ENCODE measurements at regions not wholly inside any gene's neighbourhood (a gene's known extent, or its start where the extent isn't known, plus 50 kb on each side); places are given as distances from the start of the nearest gene placed in this dataset.

GRCh38 chr9:115643948-115644727, 509.5 kb upstream of the PAPPA start:
- no peak overlapping the region for H3K4me3 ChIP-seq (ENCODE audit: low read length)
- no peaks in the 10 kb centered on the region for H3K36me3 ChIP-seq (ENCODE audit: control insufficient read depth, insufficient read depth, low read length, severe bottlenecking)
- H3K4me1 ChIP-seq (ENCODE audit: control insufficient read depth, insufficient read depth, low read length): peaks cover 21% of the 10 kb centered on the region
- no peaks in the 10 kb centered on the region for H3K27me3 ChIP-seq (replicated peaks; ENCODE audit: control insufficient read depth, insufficient read depth, low read length)
- no peaks in the 10 kb centered on the region for H3K9me3 ChIP-seq (ENCODE audit: control insufficient read depth, low read length)
- no peak overlapping the region for H3K9ac ChIP-seq (ENCODE audit: low read length)
- no peak for DNase-seq (ENCODE audit: low read depth)

- H3K9me3 ChIP-seq (ENCODE audit: control insufficient read depth, low read length): no peaks in the 10 kb centered on the region
- H3K4me3 ChIP-seq (ENCODE audit: low read length): peak overlapping the region; percentile 36
- no peak for DNase-seq (ENCODE audit: low read depth)
- peaks cover 29% of the 10 kb centered on the region for H3K4me1 ChIP-seq (ENCODE audit: control insufficient read depth, insufficient read depth, low read length)
- no peaks in the 10 kb centered on the region for H3K27me3 ChIP-seq (replicated peaks; ENCODE audit: control insufficient read depth, insufficient read depth, low read length)
- no peaks in the 10 kb centered on the region for H3K36me3 ChIP-seq (ENCODE audit: control insufficient read depth, insufficient read depth, low read length, severe bottlenecking)
- H3K9ac ChIP-seq (ENCODE audit: low read length): peak overlapping the region; percentile 79
These were observed 503.6 kb upstream of the PAPPA start for GRCh38 chr9:115649991-115650472.

GRCh38 chr9:115650768-115651167, 502.8 kb upstream of the PAPPA start:
- Histone ChIP-seq H3K9ac (ENCODE audit: low read length) (peak overlapping the region; percentile 79), H3K4me1 (ENCODE audit: control insufficient read depth, insufficient read depth, low read length) (peaks cover 29% of the 10 kb centered on the region), H3K27me3 (replicated peaks; ENCODE audit: control insufficient read depth, insufficient read depth, low read length) (no peaks in the 10 kb centered on the region), H3K9me3 (ENCODE audit: control insufficient read depth, low read length) (no peaks in the 10 kb centered on the region), H3K36me3 (ENCODE audit: control insufficient read depth, insufficient read depth, low read length, severe bottlenecking) (no peaks in the 10 kb centered on the region), H3K4me3 (ENCODE audit: low read length) (no peak overlapping the region)
- DNase-seq (ENCODE audit: low read depth): peak; percentile 72

GRCh38 chr9:115651461-115651860, 502.1 kb upstream of the PAPPA start:
- no peaks in the 10 kb centered on the region for H3K36me3 ChIP-seq (ENCODE audit: control insufficient read depth, insufficient read depth, low read length, severe bottlenecking)
- peaks cover 29% of the 10 kb centered on the region for H3K4me1 ChIP-seq (ENCODE audit: control insufficient read depth, insufficient read depth, low read length)
- no peaks in the 10 kb centered on the region for H3K9me3 ChIP-seq (ENCODE audit: control insufficient read depth, low read length)
- no peaks in the 10 kb centered on the region for H3K27me3 ChIP-seq (replicated peaks; ENCODE audit: control insufficient read depth, insufficient read depth, low read length)
- peak overlapping the region; percentile 79 for H3K9ac ChIP-seq (ENCODE audit: low read length)
- H3K4me3 ChIP-seq (ENCODE audit: low read length): no peak overlapping the region
- DNase-seq (ENCODE audit: low read depth): no peak

GRCh38 chr9:115653171-115653606, 500.4 kb upstream of the PAPPA start:
- Histone ChIP-seq H3K36me3 (ENCODE audit: control insufficient read depth, insufficient read depth, low read length, severe bottlenecking) (no peaks in the 10 kb centered on the region), H3K27me3 (replicated peaks; ENCODE audit: control insufficient read depth, insufficient read depth, low read length) (no peaks in the 10 kb centered on the region), H3K4me3 (ENCODE audit: low read length) (no peak overlapping the region), H3K9ac (ENCODE audit: low read length) (no peak overlapping the region), H3K4me1 (ENCODE audit: control insufficient read depth, insufficient read depth, low read length) (peaks cover 29% of the 10 kb centered on the region), H3K9me3 (ENCODE audit: control insufficient read depth, low read length) (no peaks in the 10 kb centered on the region)
- DNase-seq (ENCODE audit: low read depth): peak; percentile 41

- DNase-seq (ENCODE audit: low read depth): no peak
- no peaks in the 10 kb centered on the region for H3K36me3 ChIP-seq (ENCODE audit: control insufficient read depth, insufficient read depth, low read length, severe bottlenecking)
- H3K4me3 ChIP-seq (ENCODE audit: low read length): no peak overlapping the region
- H3K9me3 ChIP-seq (ENCODE audit: control insufficient read depth, low read length): no peaks in the 10 kb centered on the region
- H3K4me1 ChIP-seq (ENCODE audit: control insufficient read depth, insufficient read depth, low read length): no peaks in the 10 kb centered on the region
- H3K9ac ChIP-seq (ENCODE audit: low read length): no peak overlapping the region
- H3K27me3 ChIP-seq (replicated peaks; ENCODE audit: control insufficient read depth, insufficient read depth, low read length): no peaks in the 10 kb centered on the region
These were observed 495.9 kb upstream of the PAPPA start for GRCh38 chr9:115657695-115658094.

- no peaks in the 10 kb centered on the region for H3K36me3 ChIP-seq (ENCODE audit: control insufficient read depth, insufficient read depth, low read length, severe bottlenecking)
These were observed 488.1 kb upstream of the PAPPA start for GRCh38 chr9:115665519-115665918.

GRCh38 chr9:115668521-115668920, 485.1 kb upstream of the PAPPA start:
- H3K9me3 ChIP-seq (ENCODE audit: control insufficient read depth, low read length): no peaks in the 10 kb centered on the region
- peak overlapping the region; percentile 39 for H3K4me3 ChIP-seq (ENCODE audit: low read length)
- H3K4me1 ChIP-seq (ENCODE audit: control insufficient read depth, insufficient read depth, low read length): peaks cover 48% of the 10 kb centered on the region
- peak overlapping the region; percentile 78 for H3K9ac ChIP-seq (ENCODE audit: low read length)
- H3K27me3 ChIP-seq (replicated peaks; ENCODE audit: control insufficient read depth, insufficient read depth, low read length): no peaks in the 10 kb centered on the region
- DNase-seq (ENCODE audit: low read depth): peak; percentile 83
- H3K36me3 ChIP-seq (ENCODE audit: control insufficient read depth, insufficient read depth, low read length, severe bottlenecking): no peaks in the 10 kb centered on the region

More at GRCh38 chr9:115665519-115665918, 488.1 kb upstream of the PAPPA start:
- H3K27me3 ChIP-seq (replicated peaks; ENCODE audit: control insufficient read depth, insufficient read depth, low read length): no peaks in the 10 kb centered on the region
- H3K9ac ChIP-seq (ENCODE audit: low read length): no peak overlapping the region
- H3K4me1 ChIP-seq (ENCODE audit: control insufficient read depth, insufficient read depth, low read length): peaks cover 23% of the 10 kb centered on the region
- no peaks in the 10 kb centered on the region for H3K9me3 ChIP-seq (ENCODE audit: control insufficient read depth, low read length)
- no peak for DNase-seq (ENCODE audit: low read depth)
- no peak overlapping the region for H3K4me3 ChIP-seq (ENCODE audit: low read length)

GRCh38 chr9:115671236-115671962, 482.2 kb upstream of the PAPPA start:
- Histone ChIP-seq H3K27me3 (replicated peaks; ENCODE audit: control insufficient read depth, insufficient read depth, low read length) (no peaks in the 10 kb centered on the region), H3K4me3 (ENCODE audit: low read length) (no peak overlapping the region), H3K9me3 (ENCODE audit: control insufficient read depth, low read length) (no peaks in the 10 kb centered on the region), H3K36me3 (ENCODE audit: control insufficient read depth, insufficient read depth, low read length, severe bottlenecking) (no peaks in the 10 kb centered on the region), H3K4me1 (ENCODE audit: control insufficient read depth, insufficient read depth, low read length) (peaks cover 59% of the 10 kb centered on the region), H3K9ac (ENCODE audit: low read length) (peak overlapping the region; percentile 86)
- peak; percentile 14 for DNase-seq (ENCODE audit: low read depth)

- no peaks in the 10 kb centered on the region for H3K27me3 ChIP-seq (replicated peaks; ENCODE audit: control insufficient read depth, insufficient read depth, low read length)
- DNase-seq (ENCODE audit: low read depth): no peak
- H3K4me3 ChIP-seq (ENCODE audit: low read length): peak overlapping the region; percentile 7
- no peaks in the 10 kb centered on the region for H3K9me3 ChIP-seq (ENCODE audit: control insufficient read depth, low read length)
- H3K36me3 ChIP-seq (ENCODE audit: control insufficient read depth, insufficient read depth, low read length, severe bottlenecking): no peaks in the 10 kb centered on the region
- peaks cover 59% of the 10 kb centered on the region for H3K4me1 ChIP-seq (ENCODE audit: control insufficient read depth, insufficient read depth, low read length)
- H3K9ac ChIP-seq (ENCODE audit: low read length): peak overlapping the region; percentile 86
These were observed 481.7 kb upstream of the PAPPA start for GRCh38 chr9:115671963-115672305.

- Histone ChIP-seq H3K9me3 (ENCODE audit: control insufficient read depth, low read length) (no peaks in the 10 kb centered on the region), H3K27me3 (replicated peaks; ENCODE audit: control insufficient read depth, insufficient read depth, low read length) (no peaks in the 10 kb centered on the region), H3K4me3 (ENCODE audit: low read length) (peak overlapping the region; percentile 57), H3K36me3 (ENCODE audit: control insufficient read depth, insufficient read depth, low read length, severe bottlenecking) (no peaks in the 10 kb centered on the region), H3K9ac (ENCODE audit: low read length) (peak overlapping the region; percentile 86), H3K4me1 (ENCODE audit: control insufficient read depth, insufficient read depth, low read length) (peaks cover 53% of the 10 kb centered on the region)
- peak; percentile 96 for DNase-seq (ENCODE audit: low read depth)
These were observed 480.9 kb upstream of the PAPPA start for GRCh38 chr9:115672477-115673316.
